GM12872 (cell line): ENCODE measurements at regions not wholly inside any gene's neighbourhood (a gene's known extent, or its start where the extent isn't known, plus 50 kb on each side); places are given as distances from the start of the nearest gene placed in this dataset.

ENCODE experiments used
- TF ChIP-seq, protein P1 (sequence below): IDR thresholded peaks from 3 replicates; pipeline ENCODE4 v1.5.1; 2011; ENCODE audit warnings: low read depth, mild to moderate bottlenecking, low read length, moderate library complexity; ENCODE audit not compliant: insufficient read depth

DNA sequence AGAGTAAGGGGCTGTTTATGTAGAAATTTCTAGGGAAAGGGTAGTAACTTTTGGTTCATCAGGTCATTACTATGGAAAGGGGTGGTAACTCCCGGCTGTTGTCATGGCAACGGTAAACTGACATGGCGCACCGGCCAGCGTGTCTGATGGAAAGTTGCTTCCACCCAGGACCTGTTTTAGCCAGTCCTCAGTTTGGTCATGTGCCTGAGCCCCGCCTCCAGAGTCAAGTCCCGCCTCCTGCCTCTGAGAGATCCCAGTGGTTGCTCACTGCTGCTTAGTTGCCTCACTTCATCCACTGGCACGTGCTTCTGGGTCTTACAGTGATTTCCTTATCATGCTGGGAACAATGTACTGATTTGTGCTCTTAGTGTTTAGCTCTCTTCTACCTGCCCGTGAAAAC lies 455.2 kb upstream of the ZNF507 start:
- TF ChIP-seq, protein P1, sequence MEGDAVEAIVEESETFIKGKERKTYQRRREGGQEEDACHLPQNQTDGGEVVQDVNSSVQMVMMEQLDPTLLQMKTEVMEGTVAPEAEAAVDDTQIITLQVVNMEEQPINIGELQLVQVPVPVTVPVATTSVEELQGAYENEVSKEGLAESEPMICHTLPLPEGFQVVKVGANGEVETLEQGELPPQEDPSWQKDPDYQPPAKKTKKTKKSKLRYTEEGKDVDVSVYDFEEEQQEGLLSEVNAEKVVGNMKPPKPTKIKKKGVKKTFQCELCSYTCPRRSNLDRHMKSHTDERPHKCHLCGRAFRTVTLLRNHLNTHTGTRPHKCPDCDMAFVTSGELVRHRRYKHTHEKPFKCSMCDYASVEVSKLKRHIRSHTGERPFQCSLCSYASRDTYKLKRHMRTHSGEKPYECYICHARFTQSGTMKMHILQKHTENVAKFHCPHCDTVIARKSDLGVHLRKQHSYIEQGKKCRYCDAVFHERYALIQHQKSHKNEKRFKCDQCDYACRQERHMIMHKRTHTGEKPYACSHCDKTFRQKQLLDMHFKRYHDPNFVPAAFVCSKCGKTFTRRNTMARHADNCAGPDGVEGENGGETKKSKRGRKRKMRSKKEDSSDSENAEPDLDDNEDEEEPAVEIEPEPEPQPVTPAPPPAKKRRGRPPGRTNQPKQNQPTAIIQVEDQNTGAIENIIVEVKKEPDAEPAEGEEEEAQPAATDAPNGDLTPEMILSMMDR, result no peak

DNA sequence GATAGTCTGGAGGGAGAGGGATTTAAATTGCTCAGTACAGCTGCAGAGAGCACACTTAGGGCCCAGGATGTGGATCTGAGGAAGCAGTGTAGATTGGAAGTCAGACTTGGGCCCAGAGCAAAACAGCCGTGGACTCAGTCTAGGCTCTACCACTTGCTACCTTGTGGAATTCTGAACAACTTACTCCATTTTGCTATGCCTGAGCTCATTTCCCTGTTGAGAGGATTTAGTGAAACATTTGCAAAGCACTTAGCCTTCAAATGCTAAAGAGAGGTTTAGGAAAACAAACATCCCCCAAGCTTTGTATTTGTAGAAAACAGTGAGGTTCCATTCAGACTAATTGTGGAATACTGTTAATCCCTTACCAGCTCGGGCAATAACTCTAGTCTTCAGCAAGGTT lies 453.4 kb upstream of the ZNF507 start:
- TF ChIP-seq, protein P1, result no peak

DNA sequence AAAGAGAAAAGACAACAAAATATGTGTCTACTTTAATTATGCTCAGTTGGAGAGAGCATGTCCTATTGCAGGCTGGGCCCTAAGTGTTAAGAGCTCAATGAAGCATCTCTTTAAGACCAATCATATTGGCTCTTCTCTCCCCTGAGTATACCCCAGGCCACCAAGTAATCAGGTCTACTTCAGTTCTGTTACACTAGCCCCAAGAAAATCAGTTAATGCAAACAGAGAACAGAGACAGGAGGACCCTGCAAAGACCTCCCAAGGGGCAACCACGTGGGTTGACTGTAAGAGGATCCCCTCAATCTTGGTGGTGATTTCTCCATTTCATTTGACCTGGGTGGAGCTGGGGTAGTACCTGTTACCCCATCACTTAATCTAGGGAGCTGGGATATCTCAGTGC lies 451.0 kb upstream of the ZNF507 start:
- TF ChIP-seq, protein P1, result no peak

DNA sequence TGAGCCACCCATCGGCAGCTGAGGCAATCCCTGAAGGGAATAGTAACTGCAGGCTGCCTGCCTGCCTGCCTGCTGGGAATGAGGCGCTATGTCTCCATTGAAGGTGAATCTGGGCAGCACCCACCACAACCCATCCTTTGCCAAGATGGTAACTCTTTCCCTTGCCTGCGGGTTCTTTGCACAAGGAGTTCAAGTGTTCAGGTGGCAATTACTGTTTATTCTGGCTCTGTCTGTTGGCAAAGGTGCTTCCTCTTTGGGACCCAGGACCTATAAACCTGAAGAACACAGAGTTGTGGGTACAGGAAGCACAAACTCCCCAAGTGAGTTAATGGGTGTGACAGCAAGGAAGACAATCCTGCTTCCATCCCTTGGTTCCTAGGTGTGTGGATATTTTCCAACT lies 448.1 kb upstream of the ZNF507 start:
- TF ChIP-seq, protein P1, result no peak

DNA sequence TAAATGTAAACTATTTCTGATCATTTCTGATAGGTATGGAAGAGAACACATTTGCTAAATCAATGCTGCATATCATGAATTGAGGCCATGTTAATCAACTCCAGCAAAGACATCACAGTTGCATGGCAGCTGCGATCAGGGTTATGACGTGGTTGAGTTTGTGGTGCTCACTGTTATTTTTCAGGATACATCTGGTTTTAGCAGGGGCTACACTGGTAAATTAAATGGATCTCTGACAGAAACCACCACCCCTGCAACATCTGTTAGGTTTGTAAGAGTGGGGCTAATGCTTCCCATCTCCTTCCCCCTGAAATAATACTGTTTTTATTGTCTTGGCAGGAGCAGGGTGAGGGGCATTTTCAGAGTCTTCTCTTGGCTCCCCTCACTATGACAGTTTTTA lies 444.4 kb upstream of the ZNF507 start:
- TF ChIP-seq, protein P1, result no peak

DNA sequence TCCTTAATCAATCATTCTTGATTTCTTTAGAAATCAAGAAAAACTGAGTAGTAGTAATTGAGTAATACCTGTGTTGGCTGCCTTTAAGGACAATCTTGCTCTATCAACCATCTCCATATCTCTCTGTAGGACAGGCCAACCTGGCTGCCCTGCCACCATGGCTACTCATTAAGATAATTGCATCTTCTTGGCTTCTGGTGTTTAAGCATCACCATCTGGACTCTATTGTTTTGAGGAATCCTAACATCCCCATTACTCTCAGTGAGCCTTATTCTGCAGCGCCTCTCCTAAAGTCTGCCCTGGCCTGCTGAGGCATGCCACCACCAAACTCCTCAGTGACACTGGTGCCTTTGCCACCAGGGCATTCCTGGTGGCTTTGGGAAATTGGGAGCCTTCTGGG lies 442.6 kb upstream of the ZNF507 start:
- TF ChIP-seq, protein P1, result no peak

DNA sequence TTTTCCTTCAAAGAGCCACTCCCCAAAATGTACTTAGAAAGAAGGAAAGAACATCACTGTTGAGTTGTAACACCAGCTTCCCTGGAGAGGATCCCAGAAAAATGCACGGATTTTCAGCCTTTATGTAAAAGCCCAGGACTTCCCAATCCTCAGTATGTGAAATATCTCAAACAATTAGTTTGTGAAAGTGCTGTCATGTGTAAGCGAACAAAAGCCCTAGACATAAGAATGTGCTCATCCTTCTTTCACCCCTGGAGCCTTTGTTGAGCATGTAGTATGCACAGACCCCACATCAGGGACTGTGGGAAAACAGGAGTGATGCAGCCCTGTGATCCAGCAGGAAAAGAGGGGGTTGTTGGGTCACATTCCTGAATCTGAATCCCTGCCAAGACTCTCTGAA lies 441.4 kb upstream of the ZNF507 start:
- TF ChIP-seq, protein P1, result no peak
